Endothelial cell of umbilical vein (primary cell): ENCODE measurements at regions not wholly inside any gene's neighbourhood (a gene's known extent, or its start where the extent isn't known, plus 50 kb on each side); places are given as distances from the start of the nearest gene placed in this dataset.

ENCODE experiments used
- BruUV-seq: library from RNA; stranded (reverse); fragments of 400-500 nt; replicated peaks from 2 replicates; lab custom pipeline; 2021; lab: Mats Ljungman, UMichigan
- CTCF ChIA-PET: fragments of 300-600, 350-600 bp; sonication (Branson Sonifier 250); formaldehyde crosslinking; loops from one replicate; lab custom pipeline; 2021; ENCODE audit warnings: antibody characterized with exemption, inconsistent platforms; lab: Charles Lee
- POLR2A ChIA-PET: fragments of 300-600, 350-600 bp; sonication (Branson Sonifier 250); formaldehyde crosslinking; loops from one replicate; lab custom pipeline; 2021; ENCODE audit warnings: antibody characterized with exemption, inconsistent platforms; lab: Charles Lee
- DNase-seq: peaks from one replicate; pipeline ENCODE4 v3.0.0-alpha.2; 2011; ENCODE audit warnings: low read depth, low spot score
- FAIRE-seq: peaks from 2 replicates; lab custom pipeline; 2011; peaks lifted over from hg19 to GRCh38; lab: Jason Lieb, UNC
- H2AFZ ChIP-seq: 2 replicates; pipeline ENCODE4 v1.6.0; 2012; ENCODE audit warnings: low read depth, low read length, control low read depth, inconsistent platforms
- H3K27ac ChIP-seq: 2 replicates; pipeline ENCODE4 v1.5.1; 2011; ENCODE audit warnings: low read depth, mild to moderate bottlenecking, control low read depth, low read length, moderate library complexity; ENCODE audit not compliant: insufficient read depth
- H3K27me3 ChIP-seq, 2 experiments: 2 replicates each; pipeline versions ENCODE4 v1.6.0 to v1.6.1; 2011; ENCODE audit warnings: low read length in 2 of 2, mixed read lengths in 1 of 2; ENCODE audit not compliant: control insufficient read depth in 2 of 2, insufficient read depth in 2 of 2
- H3K36me3 ChIP-seq, 2 experiments: 2 replicates in 1 of 2; 3 replicates in 1 of 2; pipeline ENCODE4 v1.5.1; 2011; ENCODE audit warnings: low read length in 2 of 2, mild to moderate bottlenecking in 1 of 2, moderate library complexity in 1 of 2; ENCODE audit not compliant: control insufficient read depth in 2 of 2, insufficient read depth in 2 of 2; ENCODE audit errors: extremely low read depth in 1 of 2
- H3K4me1 ChIP-seq: 3 replicates; pipeline ENCODE4 v1.5.1; 2011; ENCODE audit warnings: mild to moderate bottlenecking, low read length; ENCODE audit not compliant: control insufficient read depth, insufficient read depth; ENCODE audit errors: extremely low read depth
- H3K4me2 ChIP-seq: 2 replicates; pipeline ENCODE4 v1.6.1; 2011; ENCODE audit warnings: low read length, control low read depth, mixed read lengths; ENCODE audit not compliant: insufficient read depth
- H3K4me3 ChIP-seq, 3 experiments: fragments of 200-600 bp in 1 of 3; sonication (generic), shearing (Covaris generic) in 1 of 3; replicated peaks in 1 of 3; 2 replicates each; pipeline ENCODE4 v1.5.1; 2011 to 2016; ENCODE audit warnings: control low read depth in 3 of 3, low read length in 3 of 3, mild to moderate bottlenecking in 2 of 3, inconsistent platforms in 1 of 3, low read depth in 1 of 3, moderate library complexity in 1 of 3; ENCODE audit not compliant: insufficient read depth in 1 of 3
- H3K79me2 ChIP-seq: 2 replicates; pipeline ENCODE4 v1.6.0; 2012; ENCODE audit warnings: low read length, inconsistent platforms; ENCODE audit not compliant: control insufficient read depth, insufficient read depth
- H3K9ac ChIP-seq: replicated peaks from 2 replicates; pipeline ENCODE3; 2011; ENCODE audit warnings: low read length, control low read depth; ENCODE audit not compliant: insufficient read depth; ENCODE audit errors: extremely low read depth
- H3K9me1 ChIP-seq: replicated peaks from 3 replicates; pipeline ENCODE4 v1.6.0; 2011; ENCODE audit warnings: mild to moderate bottlenecking, low read length; ENCODE audit not compliant: control insufficient read depth, insufficient read depth; ENCODE audit errors: extremely low read depth
- H3K9me3 ChIP-seq: replicated peaks from 2 replicates; pipeline ENCODE4 v1.5.1; 2012; ENCODE audit warnings: low read length, inconsistent platforms; ENCODE audit not compliant: control insufficient read depth, insufficient read depth
- H4K20me1 ChIP-seq: replicated peaks from 2 replicates; pipeline ENCODE3; 2011; ENCODE audit warnings: mild to moderate bottlenecking, low read length; ENCODE audit not compliant: control insufficient read depth, insufficient read depth; ENCODE audit errors: extremely low read depth
- EZH2 ChIP-seq: IDR thresholded peaks from 2 replicates; pipeline ENCODE4 v1.6.1; 2012; ENCODE audit warnings: borderline replicate concordance, low read depth, mild to moderate bottlenecking, moderate library complexity, low read length, inconsistent platforms; ENCODE audit not compliant: severe bottlenecking
- FOS ChIP-seq: IDR thresholded peaks from 2 replicates; pipeline ENCODE4 v1.6.1; 2011; ENCODE audit warnings: mild to moderate bottlenecking, low read length, moderate library complexity, borderline replicate concordance; ENCODE audit not compliant: insufficient read depth
- GATA2 ChIP-seq: IDR thresholded peaks from 2 replicates; pipeline ENCODE4 v1.7.0; 2011; ENCODE audit warnings: low read depth, mild to moderate bottlenecking, moderate library complexity, mixed read lengths, low read length; ENCODE audit not compliant: insufficient read length, insufficient read depth
- JUN ChIP-seq: IDR thresholded peaks from 2 replicates; pipeline ENCODE4 v1.6.1; 2011; ENCODE audit warnings: borderline replicate concordance, low read depth; ENCODE audit not compliant: insufficient read length, insufficient read depth
- MYC ChIP-seq: IDR thresholded peaks from one replicate; pipeline ENCODE4 v1.6.1; 2011; ENCODE audit warnings: mild to moderate bottlenecking, low read depth, low read length
- POLR2A ChIP-seq: IDR thresholded peaks from 2 replicates; pipeline ENCODE4 v1.6.1; 2012; ENCODE audit warnings: low read depth, mild to moderate bottlenecking, control low read depth, low read length
- dilution Hi-C: fragments of 300-500 bp; cut with MboI; formaldehyde crosslinking; loops from one replicate; pipeline ENCODE4 v1.15.0; 2019; ENCODE audit warnings: low sequenced_read_pairs; ENCODE audit not compliant: extremely low pct_ligation_motif_present
- intact Hi-C: fragments of 100-400 bp; cut with micrococcal nuclease; formaldehyde crosslinking; loops from one replicate; pipeline ENCODE4 v1.10.0; 2022
- TF ChIP-seq, protein P1 (sequence below): IDR thresholded peaks from 2 replicates; pipeline ENCODE4 v1.6.1; 2011; ENCODE audit not compliant: insufficient read depth, insufficient read length
- TF ChIP-seq, protein P2 (sequence below), 2 donors: IDR thresholded peaks; 1 replicate in 1 of 2; 2 replicates in 1 of 2; pipeline ENCODE4 v1.5.1; 2011; ENCODE audit warnings: low read length in 2 of 2, mild to moderate bottlenecking in 2 of 2, moderate library complexity in 2 of 2, control low read depth in 1 of 2, inconsistent platforms in 1 of 2, low read depth in 1 of 2; ENCODE audit not compliant: insufficient read depth in 1 of 2; ENCODE audit errors: extremely low read depth in 1 of 2

DNA sequence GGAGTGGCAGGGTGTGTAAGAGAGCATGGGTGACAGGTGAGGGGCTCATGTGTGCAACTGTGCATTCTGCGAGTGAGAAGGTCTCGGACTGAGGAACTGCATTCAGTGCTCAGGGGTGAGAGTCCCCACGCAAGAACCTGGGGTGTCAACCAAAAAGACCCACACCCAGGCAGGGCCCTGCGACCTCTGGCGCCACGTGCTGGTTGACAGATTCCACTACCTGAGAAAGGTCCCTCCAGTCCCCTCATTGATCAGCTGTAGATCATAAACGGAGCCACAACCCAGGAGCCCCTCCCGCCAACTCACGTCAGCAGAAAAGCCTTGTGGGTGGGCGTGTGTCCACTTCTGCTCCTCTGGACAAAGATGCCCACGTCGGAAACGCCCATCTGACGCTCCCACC is 98.7 kb downstream of the ASCL4 start:
- dilution Hi-C loops = no loop called here
- POLR2A ChIA-PET = no interaction called here

More for the DNA sequence above, 98.7 kb downstream of the ASCL4 start:
- no peak overlapping the region for H3K27ac ChIP-seq
- no peak overlapping the region for H3K9ac ChIP-seq
- no peak for FAIRE-seq
- intact Hi-C loops = no loop called here
- no TSS peak for BruUV-seq
- H3K9me1 ChIP-seq = no peaks in the 10 kb centered on the region
- H3K4me2 ChIP-seq = no peak overlapping the region
- H3K4me3 ChIP-seq = no peak overlapping the region
- no peaks in the 10 kb centered on the region for H3K4me1 ChIP-seq
- H3K79me2 ChIP-seq = no peaks in the 10 kb centered on the region
- CTCF ChIA-PET = interaction anchor here (2.1 kb wide), 1 partner anchor 12 kb away, joined by 7 read pairs; no protein-coding TSS in a partner anchor
- no peak overlapping the region for H2AFZ ChIP-seq
- no peaks in the 10 kb centered on the region for H3K36me3 ChIP-seq
- H3K27me3 ChIP-seq = peaks cover 0 to 3% of the 10 kb centered on the region in 2 experiments
- TF ChIP-seq EZH2 = no peak
- no peak for TF ChIP-seq FOS
- no peak for TF ChIP-seq GATA2
- TF ChIP-seq POLR2A = no peak
- TF ChIP-seq, protein P1, sequence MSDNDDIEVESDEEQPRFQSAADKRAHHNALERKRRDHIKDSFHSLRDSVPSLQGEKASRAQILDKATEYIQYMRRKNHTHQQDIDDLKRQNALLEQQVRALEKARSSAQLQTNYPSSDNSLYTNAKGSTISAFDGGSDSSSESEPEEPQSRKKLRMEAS = no peak
- TF ChIP-seq, protein P2, sequence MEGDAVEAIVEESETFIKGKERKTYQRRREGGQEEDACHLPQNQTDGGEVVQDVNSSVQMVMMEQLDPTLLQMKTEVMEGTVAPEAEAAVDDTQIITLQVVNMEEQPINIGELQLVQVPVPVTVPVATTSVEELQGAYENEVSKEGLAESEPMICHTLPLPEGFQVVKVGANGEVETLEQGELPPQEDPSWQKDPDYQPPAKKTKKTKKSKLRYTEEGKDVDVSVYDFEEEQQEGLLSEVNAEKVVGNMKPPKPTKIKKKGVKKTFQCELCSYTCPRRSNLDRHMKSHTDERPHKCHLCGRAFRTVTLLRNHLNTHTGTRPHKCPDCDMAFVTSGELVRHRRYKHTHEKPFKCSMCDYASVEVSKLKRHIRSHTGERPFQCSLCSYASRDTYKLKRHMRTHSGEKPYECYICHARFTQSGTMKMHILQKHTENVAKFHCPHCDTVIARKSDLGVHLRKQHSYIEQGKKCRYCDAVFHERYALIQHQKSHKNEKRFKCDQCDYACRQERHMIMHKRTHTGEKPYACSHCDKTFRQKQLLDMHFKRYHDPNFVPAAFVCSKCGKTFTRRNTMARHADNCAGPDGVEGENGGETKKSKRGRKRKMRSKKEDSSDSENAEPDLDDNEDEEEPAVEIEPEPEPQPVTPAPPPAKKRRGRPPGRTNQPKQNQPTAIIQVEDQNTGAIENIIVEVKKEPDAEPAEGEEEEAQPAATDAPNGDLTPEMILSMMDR (IDR thresholded peaks at IDR 0.05; ENCODE audit: extremely low read depth in 1 of 2, insufficient read depth in 1 of 2, low read depth in 1 of 2, low read length in 2 of 2) = no peak
- TF ChIP-seq JUN = no peak
- no peak for TF ChIP-seq MYC
- no peaks in the 10 kb centered on the region for H3K9me3 ChIP-seq
- DNase-seq = no peak
- H4K20me1 ChIP-seq = no peaks in the 10 kb centered on the region
